GM12878 (cell line): ENCODE measurements at regions not wholly inside any gene's neighbourhood (a gene's known extent, or its start where the extent isn't known, plus 50 kb on each side); places are given as distances from the start of the nearest gene placed in this dataset.

ENCODE experiments used
- ATAC-seq: fragments of 200-7000 bp; cut with Tn5 transposase; 3 replicates; pipeline ENCODE4 v1.9.1; 2020; ENCODE audit warnings: mild to moderate bottlenecking, moderate library complexity
- BruUV-seq: library from RNA; stranded (reverse); fragments of 400-500 nt; replicated peaks from 2 replicates; lab custom pipeline; 2021; lab: Mats Ljungman, UMichigan
- CTCF ChIA-PET: fragments of 300-600 bp; sonication (Branson Sonifier 250); formaldehyde crosslinking; extraction: SDS; loops from one replicate; lab custom pipeline; 2021; ENCODE audit warnings: inconsistent platforms; lab: Yijun Ruan, JAX
- POLR2A ChIA-PET: fragments of 350-600 bp; formaldehyde crosslinking; extraction: SDS; loops from one replicate; lab custom pipeline; 2021; ENCODE audit warnings: inconsistent platforms; lab: Charles Lee
- RAD21 ChIA-PET: fragments of 300-600 bp; sonication (Branson Sonifier 250); formaldehyde crosslinking; loops from one replicate; lab custom pipeline; 2023; ENCODE audit warnings: antibody characterized with exemption; ENCODE audit not compliant: unreplicated experiment; lab: Charles Lee
- SMC1A ChIA-PET: fragments of 300-600 bp; sonication (Branson Sonifier 250); formaldehyde crosslinking; loops from one replicate; lab custom pipeline; 2023; ENCODE audit not compliant: unreplicated experiment, uncharacterized antibody; lab: Charles Lee
- DNase-seq: peaks from one replicate; pipeline ENCODE4 v3.0.0-alpha.2; 2011; ENCODE audit warnings: low read depth, low spot score
- FAIRE-seq: peaks from 3 replicates; lab custom pipeline; 2011; peaks lifted over from hg19 to GRCh38; lab: Jason Lieb, UNC
- H2AFZ ChIP-seq: 2 replicates; pipeline ENCODE4 v1.6.0; 2011; ENCODE audit warnings: low read depth, low read length, control low read depth; ENCODE audit not compliant: control insufficient read depth
- H3K27ac ChIP-seq: 2 replicates; pipeline ENCODE4 v1.5.1; 2011; ENCODE audit warnings: control low read depth; ENCODE audit not compliant: control insufficient read depth, insufficient read depth
- H3K27me3 ChIP-seq, 2 experiments: replicated peaks in 1 of 2; 2 replicates each; pipeline versions ENCODE4 v1.6.0 to v1.6.1; 2011; ENCODE audit warnings: low read length in 1 of 2; ENCODE audit not compliant: control insufficient read depth in 2 of 2, insufficient read depth in 2 of 2
- H3K36me3 ChIP-seq, 2 experiments: 2 replicates each; pipeline ENCODE4 v1.5.1; 2011; ENCODE audit warnings: low read length in 1 of 2; ENCODE audit not compliant: control insufficient read depth in 2 of 2, insufficient read depth in 2 of 2
- H3K4me1 ChIP-seq: 2 replicates; pipeline ENCODE4 v1.6.1; 2011; ENCODE audit warnings: mild to moderate bottlenecking, low read length, moderate library complexity, mixed read lengths; ENCODE audit not compliant: control insufficient read depth, insufficient read depth
- H3K4me2 ChIP-seq: 2 replicates; pipeline ENCODE4 v1.6.0; 2011; ENCODE audit warnings: control low read depth; ENCODE audit not compliant: control insufficient read depth, insufficient read depth
- H3K4me3 ChIP-seq: fragments of 200-600 bp; sonication (generic); 2 replicates; pipeline ENCODE4 v1.5.1; 2016
- H3K79me2 ChIP-seq: 2 replicates; pipeline ENCODE4 v1.6.0; 2011; ENCODE audit warnings: low read length; ENCODE audit not compliant: control insufficient read depth, insufficient read depth
- H3K9ac ChIP-seq: 2 replicates; pipeline ENCODE4 v1.8.0; 2011; ENCODE audit warnings: low read length, control low read depth, mixed read lengths; ENCODE audit not compliant: control insufficient read depth, insufficient read depth
- H3K9me3 ChIP-seq: replicated peaks from 3 replicates; pipeline ENCODE4 v1.5.1; 2011; ENCODE audit warnings: mild to moderate bottlenecking, low read length; ENCODE audit not compliant: control insufficient read depth, insufficient read depth
- H4K20me1 ChIP-seq: 2 replicates; pipeline ENCODE4 v1.6.0; 2011; ENCODE audit not compliant: control insufficient read depth, insufficient read depth
- CTCF ChIP-seq, 3 experiments: IDR thresholded peaks in 2 of 3; conservative IDR thresholded peaks in 1 of 3; 2 replicates each; pipeline ENCODE4 v1.5.1; 2011; ENCODE audit warnings: low read depth in 3 of 3, low read length in 3 of 3, mild to moderate bottlenecking in 3 of 3, control low read depth in 2 of 3, moderate library complexity in 2 of 3, inconsistent platforms in 1 of 3, mixed read lengths in 1 of 3; ENCODE audit not compliant: control insufficient read depth in 2 of 3, insufficient read depth in 1 of 3; ENCODE audit errors: extremely low read depth in 1 of 3
- CUX1 ChIP-seq: IDR thresholded peaks from 2 replicates; pipeline ENCODE4 v1.6.1; 2012; ENCODE audit warnings: improper control_type of control experiment, low read depth, low read length; ENCODE audit not compliant: insufficient replicate concordance
- E4F1 ChIP-seq: fragments of 450-650 bp; IDR thresholded peaks from 2 replicates; pipeline ENCODE4 v1.6.1; 2018; ENCODE audit warnings: borderline replicate concordance, mild to moderate bottlenecking; ENCODE audit not compliant: partially characterized antibody
- HDAC2 ChIP-seq: fragments of 200-600 bp; sonication (generic); IDR thresholded peaks from 2 replicates; pipeline ENCODE4 v1.6.1; 2017
- NR2C1 ChIP-seq: fragments of 450-650 bp; IDR thresholded peaks from 2 replicates; pipeline ENCODE4 v1.6.1; 2017; ENCODE audit warnings: antibody characterized with exemption, mild to moderate bottlenecking, moderate library complexity
- RAD21 ChIP-seq: IDR thresholded peaks from 2 replicates; pipeline ENCODE4 v1.6.1; 2011; ENCODE audit warnings: mild to moderate bottlenecking, low read depth, low read length, moderate library complexity; ENCODE audit not compliant: insufficient read depth
- RUNX3 ChIP-seq: IDR thresholded peaks from 2 replicates; pipeline ENCODE4 v1.6.1; 2012; ENCODE audit warnings: low read length, inconsistent platforms
- SMC3 ChIP-seq: IDR thresholded peaks from 2 replicates; pipeline ENCODE4 v1.6.1; 2011; ENCODE audit warnings: low read length, improper control_type of control experiment, borderline replicate concordance
- TAF1 ChIP-seq: IDR thresholded peaks from 2 replicates; pipeline ENCODE4 v1.6.1; 2011; ENCODE audit warnings: mild to moderate bottlenecking, low read depth, low read length, borderline replicate concordance
- ZBTB40 ChIP-seq: fragments of 450-650 bp; IDR thresholded peaks from 2 replicates; pipeline ENCODE4 v1.6.1; 2016; ENCODE audit warnings: mild to moderate bottlenecking, moderate library complexity, borderline replicate concordance
- WGBS: methylation state at CpG from one replicate; pipeline ENCODE4 v1.1.6; 2016; ENCODE audit warnings: low lambda C conversion rate; ENCODE audit not compliant: insufficient replicate concordance, insufficient coverage; ENCODE audit errors: missing lambda C conversion rate; 5-methylcytosine and 5-hydroxymethylcytosine counted together
- in situ Hi-C: fragments of 300-500 bp; cut with MboI; formaldehyde crosslinking; loops from 9 replicates; pipeline ENCODE4 v1.14.3; 2018; ENCODE audit warnings: mixed read lengths
- intact Hi-C: fragments of 100-400 bp; cut with micrococcal nuclease; formaldehyde crosslinking; loops from one replicate; pipeline ENCODE4 v1.14.2; 2022; ENCODE audit not compliant: unreplicated experiment

GRCh38 chr5:124438903-124439281 is 307.5 kb downstream of the ZNF608 start:
- DNase-seq (no peak), ATAC-seq (no peak), FAIRE-seq (no peak)
- no peak overlapping the region for H3K4me2 ChIP-seq
- intact Hi-C loops: no loop called here
- H3K79me2 ChIP-seq: no peaks in the 10 kb centered on the region
- RAD21 ChIA-PET: no interaction called here
- no peak overlapping the region for H3K4me3 ChIP-seq
- no peaks in the 10 kb centered on the region for H4K20me1 ChIP-seq
- H3K36me3 ChIP-seq: no peaks in the 10 kb centered on the region
- H3K27ac ChIP-seq: no peak overlapping the region
- BruUV-seq: no TSS peak
- H2AFZ ChIP-seq: no peak overlapping the region
- no peak overlapping the region for H3K9ac ChIP-seq
- peaks cover 1% of the 10 kb centered on the region; the same call in 1 of the 2 replicates for H3K4me1 ChIP-seq
- SMC1A ChIA-PET: interaction anchor here (0.7 to 1.0 kb wide), 2 partner anchors 27 to 36 kb away, joined by 3 to 4 read pairs; no protein-coding TSS in a partner anchor
- in situ Hi-C loops: no loop called here
- CTCF ChIA-PET: no interaction called here
- WGBS: 21% methylated on average over 5 of the region's 5 CpGs
- POLR2A ChIA-PET: no interaction called here
- H3K27me3 ChIP-seq: no peaks in the 10 kb centered on the region
- no peaks in the 10 kb centered on the region; the same call in 2 of the 3 replicates for H3K9me3 ChIP-seq
- no peak for TF ChIP-seq CTCF (IDR thresholded peaks at IDR 0.05 in 2 of 3, conservative IDR thresholded peaks at IDR 0.05 in 1 of 3; ENCODE audit: control insufficient read depth in 2 of 3, extremely low read depth in 1 of 3, insufficient read depth in 1 of 3, low read depth in 3 of 3, low read length in 3 of 3)
- TF ChIP-seq NR2C1: no peak
- TF ChIP-seq E4F1: no peak
- no peak for TF ChIP-seq ZBTB40
- TF ChIP-seq RUNX3: no peak
- no peak for TF ChIP-seq CUX1
- no peak for TF ChIP-seq TAF1
- TF ChIP-seq HDAC2: no peak
- no peak for TF ChIP-seq RAD21
- no peak for TF ChIP-seq SMC3
